Thyroid gland (tissue), 4 donors: ENCODE measurements at regions not wholly inside any gene's neighbourhood (a gene's known extent, or its start where the extent isn't known, plus 50 kb on each side); places are given as distances from the start of the nearest gene placed in this dataset.

ENCODE experiments used
- DNase-seq, 2 donors: peaks; one replicate each; pipeline ENCODE4 v3.0.0-alpha.2; 2019
- H3K27ac ChIP-seq, 3 donors: fragments of 200-600 bp; sonication (generic); 1 replicate in 2 of 3; 2 replicates in 1 of 3; pipeline ENCODE4 v1.5.1; 2016 to 2019; ENCODE audit warnings: mild to moderate bottlenecking in 1 of 3, moderate library complexity in 1 of 3
- H3K27me3 ChIP-seq: fragments of 200-600 bp; sonication (generic); one replicate; pipeline ENCODE4 v1.5.1; 2019
- H3K36me3 ChIP-seq, 2 donors: fragments of 200-600 bp; sonication (generic); one replicate each; pipeline ENCODE4 v1.5.1; 2016 to 2019
- H3K4me1 ChIP-seq, 2 donors: fragments of 200-600 bp; sonication (generic); one replicate each; pipeline ENCODE4 v1.5.1; 2017 to 2019
- H3K4me3 ChIP-seq, 3 donors: fragments of 200-600 bp; sonication (generic); replicated peaks in 1 of 3; 1 replicate in 2 of 3; 2 replicates in 1 of 3; pipeline ENCODE4 v1.5.1; 2016; ENCODE audit warnings: mild to moderate bottlenecking in 1 of 3
- H3K9me3 ChIP-seq: fragments of 200-600 bp; sonication (generic); one replicate; pipeline ENCODE4 v1.5.1; 2017
- CTCF ChIP-seq, 6 experiments: fragments of 200-600 bp in 3 of 6; fragments of 450-650 bp in 3 of 6; sonication (generic) in 3 of 6; IDR thresholded peaks; one replicate each; pipeline ENCODE4 v1.5.1; 2016 to 2019; ENCODE audit warnings: antibody characterized with exemption in 6 of 6, mild to moderate bottlenecking in 2 of 6, inconsistent platforms in 1 of 6, moderate library complexity in 1 of 6
- POLR2A ChIP-seq, 2 donors: fragments of 450-650 bp; IDR thresholded peaks; one replicate each; pipeline ENCODE4 v1.6.1; 2017; ENCODE audit warnings: antibody characterized with exemption in 2 of 2, mild to moderate bottlenecking in 2 of 2, moderate library complexity in 1 of 2
- WGBS, 2 donors: methylation state at CpG; one replicate each; pipeline ENCODE4 v1.1.5; 2017; 5-methylcytosine and 5-hydroxymethylcytosine counted together
- intact Hi-C: fragments of 100-400 bp; cut with DNase I; formaldehyde crosslinking; loops from one replicate; pipeline ENCODE4 v1.15.1; 2023

GRCh38 chr14:49212721-49213120, 373.5 kb downstream of the RPS29 start:
- no peak overlapping the region for H3K4me3 ChIP-seq
- H3K36me3 ChIP-seq = no peaks in the 10 kb centered on the region
- no peaks in the 10 kb centered on the region for H3K9me3 ChIP-seq
- no peaks in the 10 kb centered on the region for H3K27me3 ChIP-seq
- intact Hi-C loops = no loop called here
- no peak overlapping the region for H3K27ac ChIP-seq
- 76 to 80% methylated on average over 4 of the region's 4 CpGs for WGBS, 2 donors
- H3K4me1 ChIP-seq = no peaks in the 10 kb centered on the region
- no peak for DNase-seq
- TF ChIP-seq POLR2A (IDR thresholded peaks at IDR 0.05) (no peak), CTCF (IDR thresholded peaks at IDR 0.05) (no peak)

- no peak for TF ChIP-seq CTCF (IDR thresholded peaks at IDR 0.05)
- no peak for TF ChIP-seq POLR2A (IDR thresholded peaks at IDR 0.05)
- Histone ChIP-seq H3K27me3 (no peaks in the 10 kb centered on the region), H3K4me3 (no peak overlapping the region), H3K36me3 (no peaks in the 10 kb centered on the region), H3K27ac (no peak overlapping the region), H3K4me1 (no peaks in the 10 kb centered on the region), H3K9me3 (no peaks in the 10 kb centered on the region)
- WGBS, 2 donors = 90% methylated on average over 1 of the region's 1 CpG
- DNase-seq = no peak
- intact Hi-C loops = no loop called here
These were observed 376.8 kb downstream of the RPS29 start for GRCh38 chr14:49209416-49209815.

- no peak for DNase-seq
- TF ChIP-seq CTCF (IDR thresholded peaks at IDR 0.05) (no peak), POLR2A (IDR thresholded peaks at IDR 0.05) (no peak)
- Histone ChIP-seq H3K36me3 (no peaks in the 10 kb centered on the region), H3K9me3 (no peaks in the 10 kb centered on the region), H3K4me3 (no peak overlapping the region), H3K27ac (no peak overlapping the region), H3K27me3 (no peaks in the 10 kb centered on the region), H3K4me1 (no peaks in the 10 kb centered on the region)
- intact Hi-C loops = no loop called here
- 82 to 91% methylated on average over 9 of the region's 9 CpGs for WGBS, 2 donors
These were observed 379.4 kb downstream of the RPS29 start for GRCh38 chr14:49206828-49207227.

- Histone ChIP-seq H3K27ac (no peak overlapping the region), H3K9me3 (no peaks in the 10 kb centered on the region), H3K27me3 (no peaks in the 10 kb centered on the region), H3K4me1 (no peaks in the 10 kb centered on the region), H3K4me3 (no peak overlapping the region), H3K36me3 (no peaks in the 10 kb centered on the region)
- no peak for DNase-seq
- WGBS, 2 donors = 75 to 90% methylated on average over 2 of the region's 2 CpGs
- intact Hi-C loops = no loop called here
- TF ChIP-seq CTCF (IDR thresholded peaks at IDR 0.05) = no peak
- TF ChIP-seq POLR2A (IDR thresholded peaks at IDR 0.05) = no peak
These were observed 382.5 kb downstream of the RPS29 start for GRCh38 chr14:49203676-49204075.

GRCh38 chr14:49199159-49199558, 387.0 kb downstream of the RPS29 start:
- intact Hi-C loops = no loop called here
- TF ChIP-seq CTCF (IDR thresholded peaks at IDR 0.05) (no peak), POLR2A (IDR thresholded peaks at IDR 0.05) (no peak)
- 77 to 82% methylated on average over 4 of the region's 4 CpGs for WGBS, 2 donors
- H3K36me3 ChIP-seq = no peaks in the 10 kb centered on the region
- no peaks in the 10 kb centered on the region for H3K27me3 ChIP-seq
- DNase-seq = no peak
- no peaks in the 10 kb centered on the region for H3K9me3 ChIP-seq
- H3K4me1 ChIP-seq = peaks cover 0 to 3% of the 10 kb centered on the region in 2 donors
- H3K4me3 ChIP-seq = no peak overlapping the region
- H3K27ac ChIP-seq = no peak overlapping the region
